SJSA1 (cell line): ENCODE measurements at regions not wholly inside any gene's neighbourhood (a gene's known extent, or its start where the extent isn't known, plus 50 kb on each side); places are given as distances from the start of the nearest gene placed in this dataset.

Experiments used
- DNase-seq, 2 experiments: peaks; one replicate each; pipeline ENCODE4 v3.0.0-alpha.2; 2015 to 2020; ENCODE audit warnings: low spot score in 2 of 2, low read depth in 1 of 2
- H3K27ac ChIP-seq: fragments of 250-450 bp; sonication (Bioruptor Pico); 2 replicates; pipeline ENCODE4 v1.5.1; 2020; ENCODE audit warnings: mild to moderate bottlenecking, moderate library complexity
- H3K27me3 ChIP-seq: fragments of 250-450 bp; sonication (Bioruptor Pico); replicated peaks from 2 replicates; pipeline ENCODE4 v1.5.1; 2020; ENCODE audit warnings: mild to moderate bottlenecking, moderate library complexity
- H3K36me3 ChIP-seq: fragments of 250-450 bp; sonication (Bioruptor Pico); 2 replicates; pipeline ENCODE4 v1.5.1; 2020; ENCODE audit warnings: mild to moderate bottlenecking
- H3K4me1 ChIP-seq: fragments of 250-450 bp; sonication (Bioruptor Pico); replicated peaks from 2 replicates; pipeline ENCODE4 v1.6.1; 2021; ENCODE audit warnings: mild to moderate bottlenecking
- H3K4me3 ChIP-seq: fragments of 250-450 bp; sonication (Bioruptor Pico); 2 replicates; pipeline ENCODE4 v1.5.1; 2020; ENCODE audit warnings: mild to moderate bottlenecking
- H3K9me3 ChIP-seq: fragments of 250-450 bp; sonication (Bioruptor Pico); replicated peaks from 2 replicates; pipeline ENCODE4 v1.5.1; 2020; ENCODE audit warnings: mild to moderate bottlenecking

- no peaks in the 10 kb centered on the region for H3K4me1 ChIP-seq
- DNase-seq, result no peak
- no peaks in the 10 kb centered on the region for H3K27me3 ChIP-seq
- no peak overlapping the region for H3K27ac ChIP-seq
- H3K4me3 ChIP-seq, result no peak overlapping the region
- H3K9me3 ChIP-seq, result no peaks in the 10 kb centered on the region
- H3K36me3 ChIP-seq, result no peaks in the 10 kb centered on the region
Measured at GRCh38 chrX:124280294-124280902, 52.1 kb upstream of the TEX13D start.

GRCh38 chrX:124282580-124282979, 49.9 kb upstream of the TEX13D start:
- Histone ChIP-seq H3K36me3 (no peaks in the 10 kb centered on the region), H3K27me3 (no peaks in the 10 kb centered on the region), H3K27ac (no peak overlapping the region), H3K9me3 (no peaks in the 10 kb centered on the region), H3K4me1 (no peaks in the 10 kb centered on the region), H3K4me3 (no peak overlapping the region)
- no peak for DNase-seq
